HEK293 (cell line): ENCODE measurements at regions not wholly inside any gene's neighbourhood (a gene's known extent, or its start where the extent isn't known, plus 50 kb on each side); places are given as distances from the start of the nearest gene placed in this dataset.
A peak's percentile ranks its signal among the peaks of the same experiment; 100 is the strongest.

Source experiments
- CTCF ChIA-PET: fragments of 350-600 bp; formaldehyde crosslinking; extraction: SDS; loops from one replicate; lab custom pipeline; 2021; ENCODE audit warnings: antibody characterized with exemption; lab: Yijun Ruan, JAX
- POLR2A ChIA-PET: fragments of 300-600 bp; formaldehyde crosslinking; extraction: SDS; loops from one replicate; lab custom pipeline; 2020; ENCODE audit warnings: antibody characterized with exemption, inconsistent platforms; lab: Yijun Ruan, JAX
- H3K27ac ChIP-seq: fragments of 200-500 bp; sonication (Bioruptor generic); 2 replicates; pipeline ENCODE4 v1.5.1; 2014; ENCODE audit warnings: low read depth, low read length, control low read depth, inconsistent platforms; ENCODE audit errors: extremely low read depth
- H3K36me3 ChIP-seq, 2 experiments: fragments of 200-500 bp in 1 of 2; sonication (Bioruptor generic) in 1 of 2; 1 replicate in 1 of 2; 2 replicates in 1 of 2; pipeline ENCODE4 v1.5.1; 2014 to 2017; ENCODE audit warnings: inconsistent platforms in 2 of 2, low read length in 2 of 2; ENCODE audit not compliant: control insufficient read depth in 2 of 2, insufficient read depth in 1 of 2
- H3K4me1 ChIP-seq: fragments of 200-500 bp; sonication (Bioruptor generic); 2 replicates; pipeline ENCODE4 v1.5.1; 2014; ENCODE audit warnings: mild to moderate bottlenecking, low read length, inconsistent platforms; ENCODE audit not compliant: control insufficient read depth, insufficient read depth
- H3K4me3 ChIP-seq: 2 replicates; pipeline ENCODE4 v1.5.1; 2011; ENCODE audit warnings: low read depth, mild to moderate bottlenecking, control low read depth, low read length, moderate library complexity
- H3K9me3 ChIP-seq: fragments of 200-500 bp; sonication (Bioruptor generic); 2 replicates; pipeline ENCODE4 v1.5.1; 2014; ENCODE audit warnings: low read depth, low read length, inconsistent platforms; ENCODE audit not compliant: control insufficient read depth, insufficient read depth
- HOXD13 ChIP-seq: sonication (generic); formaldehyde crosslinking; IDR thresholded peaks from 2 replicates; pipeline ENCODE4 v1.8.0; 2022; ENCODE audit warnings: missing genetic modification reagents, borderline replicate concordance
- YY1 ChIP-seq: fragments of 450-650 bp; formaldehyde crosslinking; IDR thresholded peaks from 2 replicates; pipeline ENCODE4 v1.5.1; 2018; ENCODE audit warnings: missing biosample characterization, missing genetic modification characterization
- ZBTB20 ChIP-seq: fragments of 450-650 bp; formaldehyde crosslinking; IDR thresholded peaks from 2 replicates; pipeline ENCODE4 v1.5.1; 2016; ENCODE audit warnings: missing biosample characterization, missing genetic modification characterization
- ZNF202 ChIP-seq: fragments of 450-650 bp; formaldehyde crosslinking; IDR thresholded peaks from 2 replicates; pipeline ENCODE4 v1.5.1; 2016; ENCODE audit warnings: missing biosample characterization, missing genetic modification characterization, borderline replicate concordance
- ZNF248 ChIP-seq: fragments of 450-650 bp; formaldehyde crosslinking; IDR thresholded peaks from 2 replicates; pipeline ENCODE4 v1.5.1; 2017; ENCODE audit warnings: missing biosample characterization, missing genetic modification characterization
- ZNF266 ChIP-seq: fragments of 450-650 bp; formaldehyde crosslinking; IDR thresholded peaks from 2 replicates; pipeline ENCODE4 v1.5.1; 2016; ENCODE audit warnings: missing biosample characterization, missing genetic modification characterization, low read depth
- ZNF423 ChIP-seq: fragments of 450-650 bp; formaldehyde crosslinking; IDR thresholded peaks from 2 replicates; pipeline ENCODE4 v1.5.1; 2016; ENCODE audit warnings: missing biosample characterization, missing genetic modification characterization
- ZSCAN30 ChIP-seq: fragments of 450-650 bp; IDR thresholded peaks from 2 replicates; pipeline ENCODE4 v1.5.1; 2018; ENCODE audit warnings: missing biosample characterization, mild to moderate bottlenecking, missing genetic modification characterization, moderate library complexity
- TF ChIP-seq, protein P1 (sequence below): fragments of 450-650 bp; formaldehyde crosslinking; IDR thresholded peaks from 2 replicates; pipeline ENCODE4 v1.5.1; 2017; ENCODE audit warnings: missing biosample characterization, missing genetic modification characterization
- TF ChIP-seq, protein P2 (sequence below): fragments of 450-650 bp; formaldehyde crosslinking; IDR thresholded peaks from 2 replicates; pipeline ENCODE4 v1.5.1; 2017; ENCODE audit warnings: missing biosample characterization, missing genetic modification characterization
- TF ChIP-seq, protein P3 (sequence below): fragments of 450-650 bp; formaldehyde crosslinking; IDR thresholded peaks from 2 replicates; pipeline ENCODE4 v1.5.1; 2016; ENCODE audit warnings: missing biosample characterization, missing genetic modification characterization
- TF ChIP-seq, protein P4 (sequence below): fragments of 450-650 bp; formaldehyde crosslinking; IDR thresholded peaks from 2 replicates; pipeline ENCODE4 v1.5.1; 2017; ENCODE audit warnings: missing biosample characterization, missing genetic modification characterization
- TF ChIP-seq, protein P5 (sequence below): fragments of 450-650 bp; formaldehyde crosslinking; IDR thresholded peaks from 2 replicates; pipeline ENCODE4 v1.5.1; 2017; ENCODE audit warnings: missing biosample characterization, missing genetic modification characterization
- TF ChIP-seq, protein P6 (sequence below): fragments of 450-650 bp; formaldehyde crosslinking; IDR thresholded peaks from 2 replicates; pipeline ENCODE4 v1.5.1; 2016; ENCODE audit warnings: missing biosample characterization, missing genetic modification characterization, borderline replicate concordance

DNA sequence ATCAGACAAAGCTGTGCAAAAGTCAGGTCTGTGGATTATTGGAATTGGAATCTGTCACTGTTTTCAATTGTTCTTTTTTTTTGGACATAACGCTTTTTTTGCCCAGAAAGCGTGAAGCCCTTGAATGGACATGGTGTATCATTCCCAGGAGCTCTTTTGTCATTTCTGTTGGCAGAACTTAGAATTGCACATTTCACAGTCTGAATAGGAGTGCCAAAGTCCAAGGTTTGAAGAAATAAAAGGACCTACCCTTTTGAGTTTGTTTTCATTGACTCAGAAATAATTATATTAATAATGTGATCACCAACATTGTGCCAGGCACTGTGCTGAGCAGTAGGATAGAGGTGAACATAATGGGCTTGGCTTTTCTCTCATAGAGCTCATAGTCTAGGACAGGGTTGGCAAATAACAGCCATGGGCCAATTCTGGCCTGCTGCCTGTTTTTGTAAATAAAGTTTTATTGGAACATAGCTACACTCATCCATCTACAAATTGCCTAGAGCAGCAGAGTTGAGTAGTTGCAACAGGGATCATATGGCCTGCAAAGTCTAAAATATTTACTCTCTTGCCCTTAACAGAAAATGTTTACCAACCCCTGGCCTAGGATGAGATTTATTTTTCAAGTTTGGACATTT is 62.6 kb upstream of the ATXN1 start:
- H3K9me3 ChIP-seq = no peaks in the 10 kb centered on the region
- POLR2A ChIA-PET = interaction anchor here (0.5 kb wide), 1 partner anchor 1500 kb away, joined by 4 read pairs; no protein-coding TSS in a partner anchor
- CTCF ChIA-PET = no interaction called here
- peaks cover 6% of the 10 kb centered on the region; the same call in 1 of the 2 replicates for H3K4me1 ChIP-seq
- no peak overlapping the region for H3K27ac ChIP-seq
- no peak overlapping the region for H3K4me3 ChIP-seq
- no peaks in the 10 kb centered on the region for H3K36me3 ChIP-seq
- TF ChIP-seq ZSCAN30 (0 out of 2 replicates have a peak, but pooled peaks have one; percentile 4), YY1 (tag by site-specific recombination) (no peak)
- TF ChIP-seq, protein P1, sequence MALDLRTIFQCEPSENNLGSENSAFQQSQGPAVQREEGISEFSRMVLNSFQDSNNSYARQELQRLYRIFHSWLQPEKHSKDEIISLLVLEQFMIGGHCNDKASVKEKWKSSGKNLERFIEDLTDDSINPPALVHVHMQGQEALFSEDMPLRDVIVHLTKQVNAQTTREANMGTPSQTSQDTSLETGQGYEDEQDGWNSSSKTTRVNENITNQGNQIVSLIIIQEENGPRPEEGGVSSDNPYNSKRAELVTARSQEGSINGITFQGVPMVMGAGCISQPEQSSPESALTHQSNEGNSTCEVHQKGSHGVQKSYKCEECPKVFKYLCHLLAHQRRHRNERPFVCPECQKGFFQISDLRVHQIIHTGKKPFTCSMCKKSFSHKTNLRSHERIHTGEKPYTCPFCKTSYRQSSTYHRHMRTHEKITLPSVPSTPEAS (tag by site-specific recombination) = no peak
- TF ChIP-seq, all 188 proteins: peak for 1

DNA sequence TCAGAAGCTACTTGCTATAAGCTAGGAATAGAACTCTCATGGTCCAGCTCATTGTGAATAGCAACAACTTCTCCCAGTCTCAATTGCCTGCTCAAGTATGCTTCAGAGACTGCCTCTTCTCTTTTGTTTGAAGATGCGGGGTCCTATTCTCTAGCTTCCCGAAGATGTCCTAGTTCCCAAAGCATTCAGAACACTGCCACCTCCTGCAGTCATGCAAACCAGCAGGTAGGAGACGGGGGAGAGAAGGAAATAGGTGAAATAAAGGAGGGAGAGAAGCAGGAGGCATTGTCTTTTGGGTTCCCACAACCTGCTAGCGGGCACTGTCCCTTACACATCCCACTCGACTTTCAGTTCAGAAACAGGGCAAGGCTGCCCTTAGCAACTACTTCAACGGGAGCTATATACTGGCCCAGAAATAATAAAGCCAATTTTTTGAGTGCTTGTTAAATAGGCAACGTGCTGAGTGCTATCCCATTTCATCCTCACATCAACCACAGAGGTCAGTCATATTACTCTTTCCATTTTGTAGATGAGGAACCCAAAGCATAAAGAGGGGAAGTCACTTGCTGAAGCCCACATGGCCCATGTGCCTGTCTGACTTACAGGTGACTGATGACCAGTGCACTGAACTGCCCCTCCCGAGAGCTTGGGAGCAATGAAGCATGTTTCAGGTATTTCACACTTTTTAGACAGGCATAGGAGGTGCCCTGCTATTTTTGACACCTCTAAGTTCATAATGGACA is 61.9 kb upstream of the ATXN1 start:
- H3K9me3 ChIP-seq = no peaks in the 10 kb centered on the region
- CTCF ChIA-PET = interaction anchor here (0.9 to 1.7 kb wide), 3 partner anchors 47 to 312 kb away, joined by 3 to 7 read pairs (median 4); no protein-coding TSS in a partner anchor
- H3K36me3 ChIP-seq = no peaks in the 10 kb centered on the region
- TF ChIP-seq ZNF266 (tag by site-specific recombination) (no peak), ZNF202 (tag by site-specific recombination) (no peak), ZNF423 (tag by site-specific recombination) (no peak)
- TF ChIP-seq, protein P2, sequence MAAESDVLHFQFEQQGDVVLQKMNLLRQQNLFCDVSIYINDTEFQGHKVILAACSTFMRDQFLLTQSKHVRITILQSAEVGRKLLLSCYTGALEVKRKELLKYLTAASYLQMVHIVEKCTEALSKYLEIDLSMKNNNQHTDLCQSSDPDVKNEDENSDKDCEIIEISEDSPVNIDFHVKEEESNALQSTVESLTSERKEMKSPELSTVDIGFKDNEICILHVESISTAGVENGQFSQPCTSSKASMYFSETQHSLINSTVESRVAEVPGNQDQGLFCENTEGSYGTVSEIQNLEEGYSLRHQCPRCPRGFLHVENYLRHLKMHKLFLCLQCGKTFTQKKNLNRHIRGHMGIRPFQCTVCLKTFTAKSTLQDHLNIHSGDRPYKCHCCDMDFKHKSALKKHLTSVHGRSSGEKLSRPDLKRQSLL (tag by site-specific recombination) = no peak
- POLR2A ChIA-PET = no interaction called here
- H3K4me3 ChIP-seq = no peak overlapping the region
- no peak overlapping the region for H3K27ac ChIP-seq
- H3K4me1 ChIP-seq = peaks cover 6% of the 10 kb centered on the region; the same call in 1 of the 2 replicates

DNA sequence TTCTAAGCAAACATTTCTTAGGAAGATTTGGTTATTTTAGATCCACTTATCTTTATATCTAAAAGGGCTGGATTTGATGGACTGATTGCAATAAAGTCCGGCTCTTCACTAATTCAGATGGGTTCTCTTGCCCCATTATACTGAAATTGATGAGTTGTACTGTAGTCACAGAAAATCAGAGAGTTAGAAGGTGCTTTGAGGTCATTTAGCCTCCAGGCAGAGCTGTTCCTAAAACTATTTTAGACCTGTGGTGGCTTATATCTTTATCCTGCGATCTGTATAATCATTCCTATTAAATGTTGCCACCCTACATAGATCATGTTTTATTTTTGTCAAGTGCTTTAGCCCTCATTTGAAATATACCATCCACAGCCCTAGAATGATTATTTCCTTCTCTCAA is 61.3 kb upstream of the ATXN1 start:
- Histone ChIP-seq H3K4me3 (no peak overlapping the region), H3K27ac (no peak overlapping the region), H3K9me3 (no peaks in the 10 kb centered on the region), H3K36me3 (no peaks in the 10 kb centered on the region), H3K4me1 (peaks cover 6% of the 10 kb centered on the region; the same call in 1 of the 2 replicates)
- ChIA-PET POLR2A (no interaction called here), CTCF (interaction anchor here (0.7 to 1.7 kb wide), 6 partner anchors 19 to 311 kb away, joined by 3 to 7 read pairs (median 4); no protein-coding TSS in a partner anchor)
- TF ChIP-seq ZBTB20 (tag by site-specific recombination) = 0 out of 2 replicates have a peak, but pooled peaks have one; percentile 28
- TF ChIP-seq HOXD13 (CRISPR knock-in tag) = no peak
- TF ChIP-seq, protein P3, sequence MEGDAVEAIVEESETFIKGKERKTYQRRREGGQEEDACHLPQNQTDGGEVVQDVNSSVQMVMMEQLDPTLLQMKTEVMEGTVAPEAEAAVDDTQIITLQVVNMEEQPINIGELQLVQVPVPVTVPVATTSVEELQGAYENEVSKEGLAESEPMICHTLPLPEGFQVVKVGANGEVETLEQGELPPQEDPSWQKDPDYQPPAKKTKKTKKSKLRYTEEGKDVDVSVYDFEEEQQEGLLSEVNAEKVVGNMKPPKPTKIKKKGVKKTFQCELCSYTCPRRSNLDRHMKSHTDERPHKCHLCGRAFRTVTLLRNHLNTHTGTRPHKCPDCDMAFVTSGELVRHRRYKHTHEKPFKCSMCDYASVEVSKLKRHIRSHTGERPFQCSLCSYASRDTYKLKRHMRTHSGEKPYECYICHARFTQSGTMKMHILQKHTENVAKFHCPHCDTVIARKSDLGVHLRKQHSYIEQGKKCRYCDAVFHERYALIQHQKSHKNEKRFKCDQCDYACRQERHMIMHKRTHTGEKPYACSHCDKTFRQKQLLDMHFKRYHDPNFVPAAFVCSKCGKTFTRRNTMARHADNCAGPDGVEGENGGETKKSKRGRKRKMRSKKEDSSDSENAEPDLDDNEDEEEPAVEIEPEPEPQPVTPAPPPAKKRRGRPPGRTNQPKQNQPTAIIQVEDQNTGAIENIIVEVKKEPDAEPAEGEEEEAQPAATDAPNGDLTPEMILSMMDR = no peak
- TF ChIP-seq, protein P4, sequence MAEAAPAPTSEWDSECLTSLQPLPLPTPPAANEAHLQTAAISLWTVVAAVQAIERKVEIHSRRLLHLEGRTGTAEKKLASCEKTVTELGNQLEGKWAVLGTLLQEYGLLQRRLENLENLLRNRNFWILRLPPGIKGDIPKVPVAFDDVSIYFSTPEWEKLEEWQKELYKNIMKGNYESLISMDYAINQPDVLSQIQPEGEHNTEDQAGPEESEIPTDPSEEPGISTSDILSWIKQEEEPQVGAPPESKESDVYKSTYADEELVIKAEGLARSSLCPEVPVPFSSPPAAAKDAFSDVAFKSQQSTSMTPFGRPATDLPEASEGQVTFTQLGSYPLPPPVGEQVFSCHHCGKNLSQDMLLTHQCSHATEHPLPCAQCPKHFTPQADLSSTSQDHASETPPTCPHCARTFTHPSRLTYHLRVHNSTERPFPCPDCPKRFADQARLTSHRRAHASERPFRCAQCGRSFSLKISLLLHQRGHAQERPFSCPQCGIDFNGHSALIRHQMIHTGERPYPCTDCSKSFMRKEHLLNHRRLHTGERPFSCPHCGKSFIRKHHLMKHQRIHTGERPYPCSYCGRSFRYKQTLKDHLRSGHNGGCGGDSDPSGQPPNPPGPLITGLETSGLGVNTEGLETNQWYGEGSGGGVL (tag by site-specific recombination) = no peak
- TF ChIP-seq ZNF248 = no peak
- TF ChIP-seq, protein P5, sequence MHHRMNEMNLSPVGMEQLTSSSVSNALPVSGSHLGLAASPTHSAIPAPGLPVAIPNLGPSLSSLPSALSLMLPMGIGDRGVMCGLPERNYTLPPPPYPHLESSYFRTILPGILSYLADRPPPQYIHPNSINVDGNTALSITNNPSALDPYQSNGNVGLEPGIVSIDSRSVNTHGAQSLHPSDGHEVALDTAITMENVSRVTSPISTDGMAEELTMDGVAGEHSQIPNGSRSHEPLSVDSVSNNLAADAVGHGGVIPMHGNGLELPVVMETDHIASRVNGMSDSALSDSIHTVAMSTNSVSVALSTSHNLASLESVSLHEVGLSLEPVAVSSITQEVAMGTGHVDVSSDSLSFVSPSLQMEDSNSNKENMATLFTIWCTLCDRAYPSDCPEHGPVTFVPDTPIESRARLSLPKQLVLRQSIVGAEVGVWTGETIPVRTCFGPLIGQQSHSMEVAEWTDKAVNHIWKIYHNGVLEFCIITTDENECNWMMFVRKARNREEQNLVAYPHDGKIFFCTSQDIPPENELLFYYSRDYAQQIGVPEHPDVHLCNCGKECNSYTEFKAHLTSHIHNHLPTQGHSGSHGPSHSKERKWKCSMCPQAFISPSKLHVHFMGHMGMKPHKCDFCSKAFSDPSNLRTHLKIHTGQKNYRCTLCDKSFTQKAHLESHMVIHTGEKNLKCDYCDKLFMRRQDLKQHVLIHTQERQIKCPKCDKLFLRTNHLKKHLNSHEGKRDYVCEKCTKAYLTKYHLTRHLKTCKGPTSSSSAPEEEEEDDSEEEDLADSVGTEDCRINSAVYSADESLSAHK (tag by site-specific recombination) = no peak
- TF ChIP-seq, protein P6, sequence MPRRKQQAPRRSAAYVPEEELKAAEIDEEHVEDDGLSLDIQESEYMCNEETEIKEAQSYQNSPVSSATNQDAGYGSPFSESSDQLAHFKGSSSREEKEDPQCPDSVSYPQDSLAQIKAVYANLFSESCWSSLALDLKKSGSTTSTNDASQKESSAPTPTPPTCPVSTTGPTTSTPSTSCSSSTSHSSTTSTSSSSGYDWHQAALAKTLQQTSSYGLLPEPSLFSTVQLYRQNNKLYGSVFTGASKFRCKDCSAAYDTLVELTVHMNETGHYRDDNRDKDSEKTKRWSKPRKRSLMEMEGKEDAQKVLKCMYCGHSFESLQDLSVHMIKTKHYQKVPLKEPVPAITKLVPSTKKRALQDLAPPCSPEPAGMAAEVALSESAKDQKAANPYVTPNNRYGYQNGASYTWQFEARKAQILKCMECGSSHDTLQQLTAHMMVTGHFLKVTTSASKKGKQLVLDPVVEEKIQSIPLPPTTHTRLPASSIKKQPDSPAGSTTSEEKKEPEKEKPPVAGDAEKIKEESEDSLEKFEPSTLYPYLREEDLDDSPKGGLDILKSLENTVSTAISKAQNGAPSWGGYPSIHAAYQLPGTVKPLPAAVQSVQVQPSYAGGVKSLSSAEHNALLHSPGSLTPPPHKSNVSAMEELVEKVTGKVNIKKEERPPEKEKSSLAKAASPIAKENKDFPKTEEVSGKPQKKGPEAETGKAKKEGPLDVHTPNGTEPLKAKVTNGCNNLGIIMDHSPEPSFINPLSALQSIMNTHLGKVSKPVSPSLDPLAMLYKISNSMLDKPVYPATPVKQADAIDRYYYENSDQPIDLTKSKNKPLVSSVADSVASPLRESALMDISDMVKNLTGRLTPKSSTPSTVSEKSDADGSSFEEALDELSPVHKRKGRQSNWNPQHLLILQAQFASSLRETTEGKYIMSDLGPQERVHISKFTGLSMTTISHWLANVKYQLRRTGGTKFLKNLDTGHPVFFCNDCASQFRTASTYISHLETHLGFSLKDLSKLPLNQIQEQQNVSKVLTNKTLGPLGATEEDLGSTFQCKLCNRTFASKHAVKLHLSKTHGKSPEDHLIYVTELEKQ (tag by site-specific recombination) = no peak
